ENCODE measurements at regions not wholly inside any gene's neighbourhood (a gene's known extent, or its start where the extent isn't known, plus 50 kb on each side); places are given as distances from the start of the nearest gene placed in this dataset.

DNA sequence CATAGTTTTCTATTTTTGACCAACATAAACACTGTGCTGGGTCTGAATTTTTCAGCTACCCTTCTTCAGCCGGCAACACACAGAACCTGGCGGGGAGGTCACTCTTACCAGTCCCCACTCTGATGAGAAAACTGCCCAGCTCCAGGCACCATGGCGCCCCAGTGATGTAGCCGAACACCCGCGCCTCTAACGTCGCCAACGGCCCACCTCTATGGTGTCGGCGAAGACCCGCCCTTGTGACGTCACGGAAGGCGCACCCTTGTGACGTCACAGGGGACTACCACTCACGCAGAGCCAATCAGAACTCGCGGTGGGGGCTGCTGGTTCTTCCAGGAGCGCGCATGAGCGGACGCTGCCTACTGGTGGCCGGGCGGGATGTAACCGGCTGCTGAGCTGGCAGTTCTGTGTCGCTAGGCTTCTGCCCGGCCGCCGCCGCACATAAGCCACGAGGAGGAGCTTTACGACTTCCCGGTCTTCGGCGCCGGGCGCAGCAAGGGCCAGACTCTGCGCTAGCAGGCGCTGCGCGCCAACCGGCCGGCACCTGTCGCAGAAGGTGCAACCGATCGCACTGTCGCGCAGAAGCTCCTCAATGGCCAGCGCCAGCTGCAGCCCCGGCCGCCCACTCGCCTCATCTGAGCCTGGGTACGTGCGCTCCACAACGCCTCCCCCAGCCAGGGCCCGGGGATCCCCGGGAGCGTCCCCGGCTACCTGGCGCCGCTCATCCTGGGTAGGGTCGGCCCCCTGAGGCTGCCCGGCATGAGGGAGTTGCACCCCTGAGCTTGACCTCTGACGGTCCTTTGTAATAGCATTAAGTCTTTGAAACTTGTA, 92.2 kb upstream of the OR4F16 start (continued):
- TF ChIP-seq, protein P1, sequence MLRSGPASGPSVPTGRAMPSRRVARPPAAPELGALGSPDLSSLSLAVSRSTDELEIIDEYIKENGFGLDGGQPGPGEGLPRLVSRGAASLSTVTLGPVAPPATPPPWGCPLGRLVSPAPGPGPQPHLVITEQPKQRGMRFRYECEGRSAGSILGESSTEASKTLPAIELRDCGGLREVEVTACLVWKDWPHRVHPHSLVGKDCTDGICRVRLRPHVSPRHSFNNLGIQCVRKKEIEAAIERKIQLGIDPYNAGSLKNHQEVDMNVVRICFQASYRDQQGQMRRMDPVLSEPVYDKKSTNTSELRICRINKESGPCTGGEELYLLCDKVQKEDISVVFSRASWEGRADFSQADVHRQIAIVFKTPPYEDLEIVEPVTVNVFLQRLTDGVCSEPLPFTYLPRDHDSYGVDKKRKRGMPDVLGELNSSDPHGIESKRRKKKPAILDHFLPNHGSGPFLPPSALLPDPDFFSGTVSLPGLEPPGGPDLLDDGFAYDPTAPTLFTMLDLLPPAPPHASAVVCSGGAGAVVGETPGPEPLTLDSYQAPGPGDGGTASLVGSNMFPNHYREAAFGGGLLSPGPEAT (IDR thresholded peaks at IDR 0.05; ENCODE audit: low read depth): peak; percentile 82
- TF ChIP-seq BRCA1 (IDR thresholded peaks at IDR 0.05; ENCODE audit: low read depth, low read length) (peak; percentile 83), BHLHE40 (IDR thresholded peaks at IDR 0.05; ENCODE audit: borderline replicate concordance in 1 of 2, low read depth in 2 of 2, low read length in 1 of 2) (peak; percentile 34 to 77; a peak in 3 of 4 replicates), POLR2AphosphoS5 (IDR thresholded peaks at IDR 0.05; ENCODE audit: low read length) (peak; percentile 89), HDGF (IDR thresholded peaks at IDR 0.05) (peak; percentile 76), CREB1 (IDR thresholded peaks at IDR 0.05; ENCODE audit: low read depth) (peak; percentile 99), KLF5 (IDR thresholded peaks at IDR 0.05; ENCODE audit: partially characterized antibody) (peak; percentile 82), EGR1 (IDR thresholded peaks at IDR 0.05; ENCODE audit: borderline replicate concordance in 1 of 2, low read depth in 2 of 2, low read length in 2 of 2) (0 out of 3 replicates have a peak, but pooled peaks of 1 of the 2 experiments have one; percentile 18), SIX5 (IDR thresholded peaks at IDR 0.05; ENCODE audit: low read depth, low read length, severe bottlenecking) (peak; percentile 58), POLR2AphosphoS2 (IDR thresholded peaks at IDR 0.05; ENCODE audit: low read depth, low read length) (peak; percentile 84; the same call in 1 of the 2 replicates), NBN (IDR thresholded peaks at IDR 0.05) (peak; percentile 100), CREM (IDR thresholded peaks at IDR 0.05; ENCODE audit: low read depth) (peak; percentile 100), RUNX3 (IDR thresholded peaks at IDR 0.05; ENCODE audit: low read length) (peak; percentile 42), STAT1 (conservative IDR thresholded peaks at IDR 0.05) (0 out of 2 replicates have a peak, but pooled peaks have one; percentile 42)
- TF ChIP-seq, protein P2, sequence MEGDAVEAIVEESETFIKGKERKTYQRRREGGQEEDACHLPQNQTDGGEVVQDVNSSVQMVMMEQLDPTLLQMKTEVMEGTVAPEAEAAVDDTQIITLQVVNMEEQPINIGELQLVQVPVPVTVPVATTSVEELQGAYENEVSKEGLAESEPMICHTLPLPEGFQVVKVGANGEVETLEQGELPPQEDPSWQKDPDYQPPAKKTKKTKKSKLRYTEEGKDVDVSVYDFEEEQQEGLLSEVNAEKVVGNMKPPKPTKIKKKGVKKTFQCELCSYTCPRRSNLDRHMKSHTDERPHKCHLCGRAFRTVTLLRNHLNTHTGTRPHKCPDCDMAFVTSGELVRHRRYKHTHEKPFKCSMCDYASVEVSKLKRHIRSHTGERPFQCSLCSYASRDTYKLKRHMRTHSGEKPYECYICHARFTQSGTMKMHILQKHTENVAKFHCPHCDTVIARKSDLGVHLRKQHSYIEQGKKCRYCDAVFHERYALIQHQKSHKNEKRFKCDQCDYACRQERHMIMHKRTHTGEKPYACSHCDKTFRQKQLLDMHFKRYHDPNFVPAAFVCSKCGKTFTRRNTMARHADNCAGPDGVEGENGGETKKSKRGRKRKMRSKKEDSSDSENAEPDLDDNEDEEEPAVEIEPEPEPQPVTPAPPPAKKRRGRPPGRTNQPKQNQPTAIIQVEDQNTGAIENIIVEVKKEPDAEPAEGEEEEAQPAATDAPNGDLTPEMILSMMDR (IDR thresholded peaks at IDR 0.05 in 2 of 3, conservative IDR thresholded peaks at IDR 0.05 in 1 of 3; ENCODE audit: control insufficient read depth in 2 of 3, extremely low read depth in 1 of 3, insufficient read depth in 1 of 3, low read depth in 3 of 3, low read length in 3 of 3): peak; percentile 12 to 30 (median 23); a peak in 3 of 6 replicates
- TF ChIP-seq, protein P3, sequence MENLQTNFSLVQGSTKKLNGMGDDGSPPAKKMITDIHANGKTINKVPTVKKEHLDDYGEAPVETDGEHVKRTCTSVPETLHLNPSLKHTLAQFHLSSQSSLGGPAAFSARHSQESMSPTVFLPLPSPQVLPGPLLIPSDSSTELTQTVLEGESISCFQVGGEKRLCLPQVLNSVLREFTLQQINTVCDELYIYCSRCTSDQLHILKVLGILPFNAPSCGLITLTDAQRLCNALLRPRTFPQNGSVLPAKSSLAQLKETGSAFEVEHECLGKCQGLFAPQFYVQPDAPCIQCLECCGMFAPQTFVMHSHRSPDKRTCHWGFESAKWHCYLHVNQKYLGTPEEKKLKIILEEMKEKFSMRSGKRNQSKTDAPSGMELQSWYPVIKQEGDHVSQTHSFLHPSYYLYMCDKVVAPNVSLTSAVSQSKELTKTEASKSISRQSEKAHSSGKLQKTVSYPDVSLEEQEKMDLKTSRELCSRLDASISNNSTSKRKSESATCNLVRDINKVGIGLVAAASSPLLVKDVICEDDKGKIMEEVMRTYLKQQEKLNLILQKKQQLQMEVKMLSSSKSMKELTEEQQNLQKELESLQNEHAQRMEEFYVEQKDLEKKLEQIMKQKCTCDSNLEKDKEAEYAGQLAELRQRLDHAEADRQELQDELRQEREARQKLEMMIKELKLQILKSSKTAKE (IDR thresholded peaks at IDR 0.05; ENCODE audit: low read depth, poor library complexity, severe bottlenecking): peak; percentile 22
- TF ChIP-seq, protein P4, sequence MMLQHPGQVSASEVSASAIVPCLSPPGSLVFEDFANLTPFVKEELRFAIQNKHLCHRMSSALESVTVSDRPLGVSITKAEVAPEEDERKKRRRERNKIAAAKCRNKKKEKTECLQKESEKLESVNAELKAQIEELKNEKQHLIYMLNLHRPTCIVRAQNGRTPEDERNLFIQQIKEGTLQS (IDR thresholded peaks at IDR 0.05; ENCODE audit: borderline replicate concordance, extremely low read depth, low read depth, low read length): peak; percentile 86; the same call in 1 of the 2 replicates
- TF ChIP-seq, protein P5, sequence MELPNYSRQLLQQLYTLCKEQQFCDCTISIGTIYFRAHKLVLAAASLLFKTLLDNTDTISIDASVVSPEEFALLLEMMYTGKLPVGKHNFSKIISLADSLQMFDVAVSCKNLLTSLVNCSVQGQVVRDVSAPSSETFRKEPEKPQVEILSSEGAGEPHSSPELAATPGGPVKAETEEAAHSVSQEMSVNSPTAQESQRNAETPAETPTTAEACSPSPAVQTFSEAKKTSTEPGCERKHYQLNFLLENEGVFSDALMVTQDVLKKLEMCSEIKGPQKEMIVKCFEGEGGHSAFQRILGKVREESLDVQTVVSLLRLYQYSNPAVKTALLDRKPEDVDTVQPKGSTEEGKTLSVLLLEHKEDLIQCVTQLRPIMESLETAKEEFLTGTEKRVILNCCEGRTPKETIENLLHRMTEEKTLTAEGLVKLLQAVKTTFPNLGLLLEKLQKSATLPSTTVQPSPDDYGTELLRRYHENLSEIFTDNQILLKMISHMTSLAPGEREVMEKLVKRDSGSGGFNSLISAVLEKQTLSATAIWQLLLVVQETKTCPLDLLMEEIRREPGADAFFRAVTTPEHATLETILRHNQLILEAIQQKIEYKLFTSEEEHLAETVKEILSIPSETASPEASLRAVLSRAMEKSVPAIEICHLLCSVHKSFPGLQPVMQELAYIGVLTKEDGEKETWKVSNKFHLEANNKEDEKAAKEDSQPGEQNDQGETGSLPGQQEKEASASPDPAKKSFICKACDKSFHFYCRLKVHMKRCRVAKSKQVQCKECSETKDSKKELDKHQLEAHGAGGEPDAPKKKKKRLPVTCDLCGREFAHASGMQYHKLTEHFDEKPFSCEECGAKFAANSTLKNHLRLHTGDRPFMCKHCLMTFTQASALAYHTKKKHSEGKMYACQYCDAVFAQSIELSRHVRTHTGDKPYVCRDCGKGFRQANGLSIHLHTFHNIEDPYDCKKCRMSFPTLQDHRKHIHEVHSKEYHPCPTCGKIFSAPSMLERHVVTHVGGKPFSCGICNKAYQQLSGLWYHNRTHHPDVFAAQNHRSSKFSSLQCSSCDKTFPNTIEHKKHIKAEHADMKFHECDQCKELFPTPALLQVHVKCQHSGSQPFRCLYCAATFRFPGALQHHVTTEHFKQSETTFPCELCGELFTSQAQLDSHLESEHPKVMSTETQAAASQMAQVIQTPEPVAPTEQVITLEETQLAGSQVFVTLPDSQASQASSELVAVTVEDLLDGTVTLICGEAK (IDR thresholded peaks at IDR 0.05; ENCODE audit: borderline replicate concordance): peak; percentile 24; the same call in 1 of the 2 replicates
